Fibroblast of mammary gland (primary cell): ENCODE measurements at regions not wholly inside any gene's neighbourhood (a gene's known extent, or its start where the extent isn't known, plus 50 kb on each side); places are given as distances from the start of the nearest gene placed in this dataset.

Source experiments
- DNase-seq: peaks from one replicate; pipeline ENCODE4 v3.0.0-alpha.2; 2010; ENCODE audit warnings: low read depth
- H3K4me3 ChIP-seq: 2 replicates; pipeline ENCODE4 v1.5.1; 2011; ENCODE audit warnings: low read depth, mild to moderate bottlenecking, low read length, moderate library complexity; ENCODE audit not compliant: control insufficient read depth
- CTCF ChIP-seq: conservative IDR thresholded peaks from 2 replicates; pipeline ENCODE4 v1.5.1; 2011; ENCODE audit warnings: low read depth, low read length, inconsistent platforms; ENCODE audit not compliant: control insufficient read depth, insufficient read depth

- no peak for TF ChIP-seq CTCF
- no peak overlapping the region for H3K4me3 ChIP-seq
- no peak for DNase-seq
Observed at GRCh38 chr13:50438351-50438750, 405.1 kb downstream of the DLEU7 start.

DNA sequence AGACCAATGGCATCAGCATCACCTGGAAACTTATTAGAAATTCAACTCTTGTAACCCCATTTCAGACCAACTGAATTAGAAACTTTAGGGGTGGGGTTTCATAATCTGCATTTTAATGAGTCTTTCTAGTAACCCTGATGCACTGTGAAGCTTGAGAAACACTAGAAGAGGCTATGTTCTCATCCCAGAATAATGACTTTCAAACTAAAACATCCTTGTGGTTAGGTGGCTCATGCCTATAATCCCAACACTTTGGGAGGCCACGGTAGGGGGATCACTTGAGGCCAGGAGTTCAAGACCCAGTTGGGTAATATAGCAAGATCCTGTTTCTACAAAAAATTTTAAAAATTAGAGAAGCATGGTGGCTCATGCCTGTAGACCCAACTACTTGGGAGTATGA is 402.4 kb downstream of the DLEU7 start:
- no peak for TF ChIP-seq CTCF
- no peak for DNase-seq
- no peak overlapping the region for H3K4me3 ChIP-seq

- TF ChIP-seq CTCF: no peak
- H3K4me3 ChIP-seq: no peak overlapping the region
- DNase-seq: no peak
Observed at GRCh38 chr13:50444726-50445125, 398.8 kb downstream of the DLEU7 start.

DNA sequence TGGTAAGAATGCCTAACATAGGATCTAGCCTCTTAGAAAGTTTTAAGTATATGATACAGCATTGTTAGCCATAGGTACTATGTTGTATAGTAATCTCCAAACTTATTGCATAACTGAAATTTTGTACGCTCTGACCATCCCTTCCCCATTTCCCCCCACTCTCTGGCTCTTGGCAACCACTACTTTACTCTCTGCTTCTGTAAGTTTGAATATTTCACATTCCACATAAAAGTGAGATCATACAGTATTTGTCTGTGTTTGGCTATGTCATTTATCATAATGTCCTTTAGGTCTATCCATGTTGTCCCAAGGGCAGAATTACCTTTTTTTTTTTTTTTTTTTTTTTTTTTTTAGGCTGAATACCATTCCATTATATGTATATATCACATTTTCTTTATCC is 396.9 kb downstream of the DLEU7 start:
- TF ChIP-seq CTCF: no peak
- DNase-seq: no peak
- H3K4me3 ChIP-seq: no peak overlapping the region

DNA sequence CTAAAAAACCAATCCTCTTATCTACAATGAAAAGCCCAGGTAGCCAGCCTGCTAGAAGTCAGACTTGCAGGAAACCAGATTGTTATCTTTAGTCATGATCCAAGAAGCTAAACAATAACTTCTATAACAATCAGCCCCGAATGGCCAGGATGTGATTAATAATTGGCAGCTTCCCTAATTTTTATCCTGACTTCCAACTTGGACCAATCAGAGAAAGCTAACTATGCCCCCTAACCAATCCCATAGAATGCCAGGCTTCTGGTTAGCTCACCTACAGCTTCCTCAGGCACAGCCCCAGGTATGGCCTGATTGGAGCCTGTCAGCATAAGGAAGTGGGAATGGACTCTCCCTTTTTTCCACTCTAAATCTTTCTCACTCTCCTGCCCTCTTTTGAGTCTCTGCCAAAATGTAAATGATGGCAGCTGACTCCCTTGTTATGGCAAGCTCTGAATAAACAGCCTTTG is 394.9 kb downstream of the DLEU7 start:
- no peak for DNase-seq
- no peak for TF ChIP-seq CTCF

GRCh38 chr13:50449465-50449864 is 394.0 kb downstream of the DLEU7 start:
- TF ChIP-seq CTCF: no peak
- no peak for DNase-seq
- H3K4me3 ChIP-seq: no peak overlapping the region

More for the DNA sequence above, 394.9 kb downstream of the DLEU7 start:
- no peak overlapping the region for H3K4me3 ChIP-seq

DNA sequence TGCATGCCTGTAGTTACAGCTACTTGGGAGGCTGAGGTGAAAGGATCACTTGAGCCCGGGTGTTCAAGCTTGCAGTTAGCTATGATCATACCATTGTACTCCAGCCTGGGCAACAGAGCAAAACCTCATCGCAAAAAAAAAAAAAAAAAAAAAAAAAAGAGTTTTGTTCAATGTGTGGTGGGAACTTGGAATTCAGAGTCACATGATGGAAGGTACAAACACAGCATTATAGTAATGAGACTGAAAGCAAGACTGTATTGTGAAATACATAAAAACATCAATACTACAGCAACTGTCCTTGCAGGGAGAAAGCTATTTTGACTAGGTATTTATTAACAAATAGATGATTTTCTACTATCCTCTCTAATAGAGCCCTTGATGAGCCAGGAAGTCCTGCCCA is 393.2 kb downstream of the DLEU7 start:
- DNase-seq: no peak
- no peak for TF ChIP-seq CTCF
- H3K4me3 ChIP-seq: no peak overlapping the region
